WTC11 (cell line): ENCODE measurements at regions not wholly inside any gene's neighbourhood (a gene's known extent, or its start where the extent isn't known, plus 50 kb on each side); places are given as distances from the start of the nearest gene placed in this dataset.

Source experiments
- ATAC-seq: fragments of 200-7000 bp; cut with Tn5 transposase; 2 replicates; pipeline ENCODE4 v1.10.0; 2021; ENCODE audit warnings: mild to moderate bottlenecking, moderate library complexity
- CTCF ChIA-PET: fragments of 300-600 bp; sonication (Branson Sonifier 250); formaldehyde crosslinking; loops from one replicate; lab custom pipeline; 2021; ENCODE audit warnings: antibody characterized with exemption; lab: Charles Lee
- POLR2A ChIA-PET: fragments of 350-600 bp; sonication (Branson Sonifier 250); formaldehyde crosslinking; loops from one replicate; lab custom pipeline; 2021; ENCODE audit warnings: antibody characterized with exemption; lab: Charles Lee
- DNase-seq: peaks from one replicate; pipeline ENCODE4 v3.0.0; 2021; ENCODE audit warnings: low spot score
- H3K27ac Mint-ChIP-seq: 2 replicates; pipeline ENCODE4 v1.8.0; 2021; ENCODE audit warnings: mixed read lengths
- H3K27me3 Mint-ChIP-seq: 2 replicates; pipeline ENCODE4 v1.8.0; 2021; ENCODE audit warnings: low read depth, mild to moderate bottlenecking, moderate library complexity, mixed read lengths
- H3K36me3 Mint-ChIP-seq: 2 replicates; pipeline ENCODE4 v1.8.0; 2021; ENCODE audit warnings: mixed read lengths
- H3K4me1 Mint-ChIP-seq: 2 replicates; pipeline ENCODE4 v1.8.0; 2022; ENCODE audit warnings: mixed read lengths
- H3K4me3 Mint-ChIP-seq: 2 replicates; pipeline ENCODE4 v1.8.0; 2021; ENCODE audit warnings: mild to moderate bottlenecking, moderate library complexity, mixed read lengths
- H3K9me3 Mint-ChIP-seq: 2 replicates; pipeline ENCODE4 v1.8.0; 2021; ENCODE audit warnings: mixed read lengths
- ARID4B ChIP-seq: sonication (generic); formaldehyde crosslinking; IDR thresholded peaks from 2 replicates; pipeline ENCODE4 v1.8.0; 2023; ENCODE audit warnings: missing genetic modification reagents, mild to moderate bottlenecking, borderline replicate concordance
- ATF2 ChIP-seq: sonication (generic); formaldehyde crosslinking; IDR thresholded peaks from 2 replicates; pipeline ENCODE4 v1.8.1; 2022; ENCODE audit warnings: low read depth, missing genetic modification reagents, borderline replicate concordance
- ATF3 ChIP-seq: sonication (generic); formaldehyde crosslinking; conservative IDR thresholded peaks from 2 replicates; pipeline ENCODE4 v1.8.1; 2022; ENCODE audit warnings: mild to moderate bottlenecking, missing genetic modification reagents
- CREM ChIP-seq: sonication (generic); formaldehyde crosslinking; IDR thresholded peaks from 2 replicates; pipeline ENCODE4 v1.8.1; 2022; ENCODE audit warnings: mild to moderate bottlenecking, missing genetic modification reagents, moderate library complexity
- FOXP4 ChIP-seq: sonication (generic); formaldehyde crosslinking; IDR thresholded peaks from 2 replicates; pipeline ENCODE4 v1.8.0; 2022; ENCODE audit warnings: mild to moderate bottlenecking, missing genetic modification reagents
- GRHL2 ChIP-seq: fragments of 250-450 bp; sonication (Bioruptor Pico); IDR thresholded peaks from 2 replicates; pipeline ENCODE4 v1.8.0; 2022; ENCODE audit warnings: mild to moderate bottlenecking, moderate library complexity; ENCODE audit not compliant: insufficient replicate concordance, severe bottlenecking
- HMGA2 ChIP-seq: fragments of 250-450 bp; sonication (Bioruptor Pico); IDR thresholded peaks from 2 replicates; pipeline ENCODE4 v1.4.0; 2021; ENCODE audit warnings: mild to moderate bottlenecking, moderate library complexity
- IRF2 ChIP-seq: sonication (generic); formaldehyde crosslinking; IDR thresholded peaks from 2 replicates; pipeline ENCODE4 v1.8.0; 2022; ENCODE audit warnings: low read depth, missing genetic modification reagents, borderline replicate concordance
- KAT7 ChIP-seq: sonication (generic); formaldehyde crosslinking; IDR thresholded peaks from 2 replicates; pipeline ENCODE4 v1.8.1; 2023; ENCODE audit warnings: missing genetic modification reagents, mild to moderate bottlenecking, borderline replicate concordance
- NR2C2 ChIP-seq: sonication (generic); formaldehyde crosslinking; IDR thresholded peaks from 2 replicates; pipeline ENCODE4 v1.8.0; 2022; ENCODE audit warnings: mild to moderate bottlenecking, missing genetic modification reagents
- NR3C1 ChIP-seq: sonication (generic); formaldehyde crosslinking; conservative IDR thresholded peaks from 2 replicates; pipeline ENCODE4 v1.8.1; 2023; ENCODE audit warnings: low read depth, mild to moderate bottlenecking, missing genetic modification reagents
- OVOL2 ChIP-seq: fragments of 250-450 bp; sonication (Bioruptor Pico); IDR thresholded peaks from 2 replicates; pipeline ENCODE4 v1.9.0; 2021; ENCODE audit warnings: mild to moderate bottlenecking, borderline replicate concordance
- TCF7 ChIP-seq: sonication (generic); formaldehyde crosslinking; IDR thresholded peaks from 2 replicates; pipeline ENCODE4 v1.8.0; 2022; ENCODE audit warnings: mild to moderate bottlenecking, low read depth, missing genetic modification reagents, moderate library complexity
- TEAD4 ChIP-seq: sonication (generic); formaldehyde crosslinking; IDR thresholded peaks from 2 replicates; pipeline ENCODE4 v1.8.0; 2022; ENCODE audit warnings: mild to moderate bottlenecking, missing genetic modification reagents
- TP53 ChIP-seq: sonication (generic); formaldehyde crosslinking; IDR thresholded peaks from 2 replicates; pipeline ENCODE4 v1.8.1; 2023; ENCODE audit warnings: mild to moderate bottlenecking, missing genetic modification reagents
- ZBTB43 ChIP-seq: sonication (generic); formaldehyde crosslinking; IDR thresholded peaks from 2 replicates; pipeline ENCODE4 v1.8.1; 2023; ENCODE audit warnings: mild to moderate bottlenecking, missing genetic modification reagents
- ZNF416 ChIP-seq: fragments of 250-450 bp; sonication (Bioruptor Pico); IDR thresholded peaks from 2 replicates; pipeline ENCODE4 v1.9.0; 2021; ENCODE audit warnings: mild to moderate bottlenecking, inconsistent platforms
- ZNF425 ChIP-seq: fragments of 250-450 bp; sonication (Bioruptor Pico); conservative IDR thresholded peaks from 2 replicates; pipeline ENCODE4 v1.9.0; 2021; ENCODE audit warnings: mild to moderate bottlenecking

GRCh38 chr10:10765017-10765416 lies 252.7 kb upstream of the CELF2 start:
- H3K4me1 Mint-ChIP-seq: no peaks in the 10 kb centered on the region
- ATAC-seq (no peak), DNase-seq (no peak)
- POLR2A ChIA-PET: no interaction called here
- H3K27ac Mint-ChIP-seq: no peak overlapping the region
- H3K36me3 Mint-ChIP-seq: no peaks in the 10 kb centered on the region
- H3K27me3 Mint-ChIP-seq: no peaks in the 10 kb centered on the region
- H3K9me3 Mint-ChIP-seq: peaks cover 16% of the 10 kb centered on the region
- TF ChIP-seq HMGA2 (CRISPR knock-in tag) (no peak), TEAD4 (CRISPR knock-in tag) (no peak), ATF2 (CRISPR knock-in tag) (no peak), ZNF425 (no peak), ZBTB43 (CRISPR knock-in tag) (no peak)
- H3K4me3 Mint-ChIP-seq: no peak overlapping the region
- CTCF ChIA-PET: no interaction called here

GRCh38 chr10:10772411-10772810 lies 245.3 kb upstream of the CELF2 start:
- TF ChIP-seq TP53 (CRISPR knock-in tag) (no peak), IRF2 (CRISPR knock-in tag) (no peak), ZBTB43 (CRISPR knock-in tag) (no peak), KAT7 (CRISPR knock-in tag) (no peak), ATF3 (no peak), TCF7 (CRISPR knock-in tag) (no peak), GRHL2 (CRISPR knock-in tag) (no peak), NR2C2 (no peak), NR3C1 (CRISPR knock-in tag) (no peak), FOXP4 (no peak), ZNF416 (CRISPR knock-in tag) (no peak), OVOL2 (no peak), ARID4B (no peak), CREM (CRISPR knock-in tag) (no peak)
- DNase-seq (no peak), ATAC-seq (no peak)
- Mint-ChIP-seq H3K36me3 (no peaks in the 10 kb centered on the region), H3K4me1 (no peaks in the 10 kb centered on the region), H3K27me3 (no peaks in the 10 kb centered on the region), H3K27ac (no peak overlapping the region), H3K9me3 (peaks cover 6% of the 10 kb centered on the region), H3K4me3 (no peak overlapping the region)
- CTCF ChIA-PET: no interaction called here
- POLR2A ChIA-PET: no interaction called here
